GM12864 (cell line): ENCODE measurements at regions not wholly inside any gene's neighbourhood (a gene's known extent, or its start where the extent isn't known, plus 50 kb on each side); places are given as distances from the start of the nearest gene placed in this dataset.

ENCODE experiments used
- DNase-seq: peaks from one replicate; pipeline ENCODE4 v3.0.0-alpha.2; 2011; ENCODE audit warnings: low read depth
- H3K4me3 ChIP-seq: 2 replicates; pipeline ENCODE4 v1.5.1; 2011; ENCODE audit warnings: mild to moderate bottlenecking, low read depth, low read length, control low read depth
- TF ChIP-seq, protein P1 (sequence below): IDR thresholded peaks from 2 replicates; pipeline ENCODE4 v1.5.1; 2011; ENCODE audit warnings: low read depth, mild to moderate bottlenecking, moderate library complexity, low read length, control low read depth, inconsistent platforms; ENCODE audit errors: missing control alignments

GRCh38 chr11:26268980-26269660 is 62.8 kb upstream of the ANO3 start:
- DNase-seq, result no peak
- H3K4me3 ChIP-seq, result no peak overlapping the region
- TF ChIP-seq, protein P1, sequence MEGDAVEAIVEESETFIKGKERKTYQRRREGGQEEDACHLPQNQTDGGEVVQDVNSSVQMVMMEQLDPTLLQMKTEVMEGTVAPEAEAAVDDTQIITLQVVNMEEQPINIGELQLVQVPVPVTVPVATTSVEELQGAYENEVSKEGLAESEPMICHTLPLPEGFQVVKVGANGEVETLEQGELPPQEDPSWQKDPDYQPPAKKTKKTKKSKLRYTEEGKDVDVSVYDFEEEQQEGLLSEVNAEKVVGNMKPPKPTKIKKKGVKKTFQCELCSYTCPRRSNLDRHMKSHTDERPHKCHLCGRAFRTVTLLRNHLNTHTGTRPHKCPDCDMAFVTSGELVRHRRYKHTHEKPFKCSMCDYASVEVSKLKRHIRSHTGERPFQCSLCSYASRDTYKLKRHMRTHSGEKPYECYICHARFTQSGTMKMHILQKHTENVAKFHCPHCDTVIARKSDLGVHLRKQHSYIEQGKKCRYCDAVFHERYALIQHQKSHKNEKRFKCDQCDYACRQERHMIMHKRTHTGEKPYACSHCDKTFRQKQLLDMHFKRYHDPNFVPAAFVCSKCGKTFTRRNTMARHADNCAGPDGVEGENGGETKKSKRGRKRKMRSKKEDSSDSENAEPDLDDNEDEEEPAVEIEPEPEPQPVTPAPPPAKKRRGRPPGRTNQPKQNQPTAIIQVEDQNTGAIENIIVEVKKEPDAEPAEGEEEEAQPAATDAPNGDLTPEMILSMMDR, result no peak

- TF ChIP-seq, protein P1, result no peak
- no peak for DNase-seq
- H3K4me3 ChIP-seq, result no peak overlapping the region
Observed at GRCh38 chr11:26271666-26272065, 60.3 kb upstream of the ANO3 start.

GRCh38 chr11:26276798-26277424 is 55.0 kb upstream of the ANO3 start:
- no peak overlapping the region for H3K4me3 ChIP-seq
- DNase-seq, result peak; percentile 25
- TF ChIP-seq, protein P1, result peak; percentile 88

- H3K4me3 ChIP-seq, result no peak overlapping the region
- no peak for DNase-seq
- TF ChIP-seq, protein P1, result no peak
Observed at GRCh38 chr11:26278354-26278753, 53.6 kb upstream of the ANO3 start.
